Posterior cingulate gyrus (tissue), 11 donors: ENCODE measurements at regions not wholly inside any gene's neighbourhood (a gene's known extent, or its start where the extent isn't known, plus 50 kb on each side); places are given as distances from the start of the nearest gene placed in this dataset.
"Not testable (repeated sequence)": the region's sequence is repeated elsewhere in the genome, so short reads cannot be mapped to it uniquely, and the experiment has no call there.

ENCODE experiments used
- DNase-seq, 10 donors: peaks; one replicate each; pipeline versions ENCODE4 v3.0.0 to v3.0.0-alpha.2; 2020 to 2021; ENCODE audit warnings: mixed read lengths in 3 of 10
- intact Hi-C: fragments of 100-400 bp; cut with DNase I; formaldehyde crosslinking; loops from one replicate; pipeline ENCODE4 v1.15.1; 2023

GRCh38 chr13:43946281-43946680 lies 66.6 kb downstream of the LACC1 start:
- DNase-seq = no peak
- intact Hi-C loops = no loop called here

- no peak for DNase-seq
- intact Hi-C loops = no loop called here
Measured at GRCh38 chr13:43947897-43948458, 68.3 kb downstream of the LACC1 start.

GRCh38 chr13:43953370-43953769 lies 73.7 kb downstream of the LACC1 start:
- intact Hi-C loops = no loop called here
- DNase-seq = no peak

- DNase-seq = not testable (repeated sequence)
Measured at GRCh38 chr13:43956975-43957374, 77.3 kb downstream of the LACC1 start.

GRCh38 chr13:43959291-43959690 lies 79.6 kb downstream of the LACC1 start:
- no peak for DNase-seq
- intact Hi-C loops = no loop called here

More at GRCh38 chr13:43956975-43957374, 77.3 kb downstream of the LACC1 start:
- intact Hi-C loops = not testable (repeated sequence)

GRCh38 chr13:43961909-43962308 lies 82.2 kb downstream of the LACC1 start:
- DNase-seq = no peak
- intact Hi-C loops = no loop called here

GRCh38 chr13:43963726-43964125 lies 84.0 kb downstream of the LACC1 start:
- intact Hi-C loops = no loop called here
- DNase-seq = peak in 1 of 10 donors; percentile 33

GRCh38 chr13:43964698-43965458 lies 85.2 kb downstream of the LACC1 start:
- DNase-seq = no peak
- intact Hi-C loops = no loop called here

GRCh38 chr13:43965459-43965845 lies 85.7 kb downstream of the LACC1 start:
- intact Hi-C loops = no loop called here
- no peak for DNase-seq

GRCh38 chr13:43968251-43968942 lies 88.7 kb downstream of the LACC1 start:
- intact Hi-C loops = not testable (repeated sequence)
- peak in 1 of 10 donors; percentile 48 for DNase-seq

GRCh38 chr13:43968943-43969690 lies 89.4 kb downstream of the LACC1 start:
- DNase-seq, intact Hi-C loops: not testable (repeated sequence)

GRCh38 chr13:43969919-43970318 lies 90.2 kb downstream of the LACC1 start:
- intact Hi-C loops, DNase-seq: not testable (repeated sequence)

GRCh38 chr13:43970520-43971242 lies 91.0 kb downstream of the LACC1 start:
- DNase-seq = peak in 2 of 10 donors; percentile 47 to 75
- intact Hi-C loops = not testable (repeated sequence)

GRCh38 chr13:43971324-43971723 lies 91.6 kb downstream of the LACC1 start:
- intact Hi-C loops = not testable (repeated sequence)
- DNase-seq = peak in 1 of 10 donors; percentile 37

- DNase-seq = no peak
- intact Hi-C loops = no loop called here
Measured at GRCh38 chr13:43977911-43978310, 98.2 kb downstream of the LACC1 start.

GRCh38 chr13:43978688-43979087 lies 99.0 kb downstream of the LACC1 start:
- DNase-seq = no peak
- intact Hi-C loops = no loop called here

- DNase-seq = no peak
- intact Hi-C loops = no loop called here
Measured at GRCh38 chr13:43979492-43979891, 99.8 kb downstream of the LACC1 start.

GRCh38 chr13:43980587-43980986 lies 100.9 kb downstream of the LACC1 start:
- no peak for DNase-seq
- intact Hi-C loops = no loop called here

- intact Hi-C loops = no loop called here
Measured at GRCh38 chr13:43981091-43981490, 101.4 kb downstream of the LACC1 start.

More at GRCh38 chr13:43981091-43981490, 101.4 kb downstream of the LACC1 start:
- no peak for DNase-seq
